Ishikawa (cell line): ENCODE measurements at regions not wholly inside any gene's neighbourhood (a gene's known extent, or its start where the extent isn't known, plus 50 kb on each side); places are given as distances from the start of the nearest gene placed in this dataset.

Experiments used
- CEBPB ChIP-seq: IDR thresholded peaks from 2 replicates; pipeline ENCODE4 v1.6.1; 2012
- CREB1 ChIP-seq: IDR thresholded peaks from 2 replicates; pipeline ENCODE4 v1.6.1; 2012; ENCODE audit warnings: low read depth
- EGR1 ChIP-seq: IDR thresholded peaks from 2 replicates; pipeline ENCODE4 v1.6.1; 2012
- EP300 ChIP-seq: IDR thresholded peaks from 2 replicates; pipeline ENCODE4 v1.6.1; 2012; ENCODE audit warnings: borderline replicate concordance
- FOXM1 ChIP-seq: IDR thresholded peaks from 2 replicates; pipeline ENCODE4 v1.6.1; 2012; ENCODE audit warnings: low read depth, borderline replicate concordance
- NFIC ChIP-seq: IDR thresholded peaks from 2 replicates; pipeline ENCODE4 v1.6.1; 2012
- RAD21 ChIP-seq: IDR thresholded peaks from 2 replicates; pipeline ENCODE4 v1.6.1; 2012; ENCODE audit warnings: low read depth
- TAF1 ChIP-seq: IDR thresholded peaks from 2 replicates; pipeline ENCODE4 v1.6.1; 2012; ENCODE audit warnings: low read depth, mild to moderate bottlenecking
- TCF12 ChIP-seq: IDR thresholded peaks from 2 replicates; pipeline ENCODE4 v1.6.1; 2012; ENCODE audit warnings: low read depth
- TEAD4 ChIP-seq: IDR thresholded peaks from 2 replicates; pipeline ENCODE4 v1.6.1; 2012
- YY1 ChIP-seq: IDR thresholded peaks from 2 replicates; pipeline ENCODE4 v1.6.1; 2012; ENCODE audit warnings: low read depth
- ZBTB7A ChIP-seq: IDR thresholded peaks from 2 replicates; pipeline ENCODE4 v1.6.1; 2012; ENCODE audit warnings: low read depth
- TF ChIP-seq, protein P1 (sequence below): IDR thresholded peaks from 2 replicates; pipeline ENCODE4 v1.6.1; 2012
- TF ChIP-seq, protein P2 (sequence below): IDR thresholded peaks from 2 replicates; pipeline ENCODE4 v1.6.1; 2012; ENCODE audit warnings: low read depth, mild to moderate bottlenecking
- TF ChIP-seq, protein P3 (sequence below): IDR thresholded peaks from 2 replicates; pipeline ENCODE4 v1.6.1; 2012

DNA sequence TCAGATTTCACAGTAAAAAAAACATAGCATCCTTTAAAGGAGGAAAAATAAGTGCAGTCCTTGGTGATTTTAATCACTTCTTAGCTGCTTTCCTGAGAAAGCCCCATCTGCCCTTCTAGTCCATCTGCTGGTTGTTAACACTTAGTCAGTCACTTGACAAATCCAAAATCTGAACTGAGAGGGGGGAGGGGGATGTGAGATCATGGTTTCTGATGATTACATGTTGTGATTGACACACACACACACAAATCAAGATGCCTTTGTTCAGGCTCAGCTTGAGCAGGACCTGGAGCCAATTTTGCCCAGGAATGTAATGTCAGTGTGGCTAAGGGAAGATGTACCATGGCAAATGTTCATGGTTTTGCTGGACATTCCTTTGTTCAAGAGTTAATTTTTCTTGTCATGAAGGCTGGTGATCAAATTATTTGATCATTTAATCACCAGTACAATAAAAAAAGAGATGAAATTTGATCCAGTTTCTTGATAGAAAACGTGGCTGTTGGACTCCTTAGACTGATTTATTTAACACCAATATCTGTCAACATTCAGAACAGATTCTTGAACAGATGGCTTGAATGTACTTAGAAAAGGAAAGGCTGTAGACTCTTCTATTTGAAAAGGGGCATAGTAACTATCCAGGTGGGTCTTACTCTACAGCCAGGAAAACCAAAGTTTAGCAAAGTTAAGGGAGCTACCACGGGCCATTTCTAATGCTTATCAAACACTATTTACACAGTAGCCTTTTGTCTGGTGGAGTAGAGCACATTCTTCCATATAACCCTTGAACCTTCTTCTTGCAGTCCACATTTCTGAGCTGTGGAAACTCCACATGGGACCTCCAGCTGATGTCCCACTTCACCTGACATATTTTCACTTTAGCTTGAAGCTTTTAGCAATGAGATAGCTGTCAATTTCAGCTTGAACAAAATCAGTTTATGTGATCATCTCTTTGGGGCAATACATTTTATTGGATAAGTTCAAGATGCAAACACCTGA, 408.7 kb downstream of the PIK3C3 start:
- TF ChIP-seq TAF1 (no peak), YY1 (no peak), EP300 (no peak), RAD21 (no peak), TEAD4 (no peak)
- TF ChIP-seq, protein P1, sequence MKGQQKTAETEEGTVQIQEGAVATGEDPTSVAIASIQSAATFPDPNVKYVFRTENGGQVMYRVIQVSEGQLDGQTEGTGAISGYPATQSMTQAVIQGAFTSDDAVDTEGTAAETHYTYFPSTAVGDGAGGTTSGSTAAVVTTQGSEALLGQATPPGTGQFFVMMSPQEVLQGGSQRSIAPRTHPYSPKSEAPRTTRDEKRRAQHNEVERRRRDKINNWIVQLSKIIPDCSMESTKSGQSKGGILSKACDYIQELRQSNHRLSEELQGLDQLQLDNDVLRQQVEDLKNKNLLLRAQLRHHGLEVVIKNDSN, result no peak

DNA sequence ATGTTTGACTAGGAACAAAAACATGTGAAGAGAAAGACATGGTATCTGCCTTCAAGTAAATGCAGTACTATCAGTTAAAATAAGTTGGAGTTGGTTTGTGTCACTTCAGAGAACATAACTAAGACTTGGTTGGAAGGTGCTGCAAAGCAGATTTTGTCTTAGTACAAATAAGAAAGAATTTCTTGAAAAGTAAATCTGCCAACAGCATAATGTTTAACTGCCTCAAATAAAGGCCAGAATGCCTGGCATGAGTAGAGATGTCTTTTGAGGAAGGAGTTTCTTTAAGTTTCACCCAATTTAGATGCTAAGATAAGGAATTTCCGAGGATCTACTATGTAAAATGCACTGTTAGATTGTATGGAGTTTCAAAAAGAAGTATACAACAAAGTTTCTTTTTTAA, 409.7 kb downstream of the PIK3C3 start:
- no peak for TF ChIP-seq NFIC
- no peak for TF ChIP-seq EP300
- no peak for TF ChIP-seq CEBPB
- TF ChIP-seq TCF12, result no peak
- TF ChIP-seq, protein P2, sequence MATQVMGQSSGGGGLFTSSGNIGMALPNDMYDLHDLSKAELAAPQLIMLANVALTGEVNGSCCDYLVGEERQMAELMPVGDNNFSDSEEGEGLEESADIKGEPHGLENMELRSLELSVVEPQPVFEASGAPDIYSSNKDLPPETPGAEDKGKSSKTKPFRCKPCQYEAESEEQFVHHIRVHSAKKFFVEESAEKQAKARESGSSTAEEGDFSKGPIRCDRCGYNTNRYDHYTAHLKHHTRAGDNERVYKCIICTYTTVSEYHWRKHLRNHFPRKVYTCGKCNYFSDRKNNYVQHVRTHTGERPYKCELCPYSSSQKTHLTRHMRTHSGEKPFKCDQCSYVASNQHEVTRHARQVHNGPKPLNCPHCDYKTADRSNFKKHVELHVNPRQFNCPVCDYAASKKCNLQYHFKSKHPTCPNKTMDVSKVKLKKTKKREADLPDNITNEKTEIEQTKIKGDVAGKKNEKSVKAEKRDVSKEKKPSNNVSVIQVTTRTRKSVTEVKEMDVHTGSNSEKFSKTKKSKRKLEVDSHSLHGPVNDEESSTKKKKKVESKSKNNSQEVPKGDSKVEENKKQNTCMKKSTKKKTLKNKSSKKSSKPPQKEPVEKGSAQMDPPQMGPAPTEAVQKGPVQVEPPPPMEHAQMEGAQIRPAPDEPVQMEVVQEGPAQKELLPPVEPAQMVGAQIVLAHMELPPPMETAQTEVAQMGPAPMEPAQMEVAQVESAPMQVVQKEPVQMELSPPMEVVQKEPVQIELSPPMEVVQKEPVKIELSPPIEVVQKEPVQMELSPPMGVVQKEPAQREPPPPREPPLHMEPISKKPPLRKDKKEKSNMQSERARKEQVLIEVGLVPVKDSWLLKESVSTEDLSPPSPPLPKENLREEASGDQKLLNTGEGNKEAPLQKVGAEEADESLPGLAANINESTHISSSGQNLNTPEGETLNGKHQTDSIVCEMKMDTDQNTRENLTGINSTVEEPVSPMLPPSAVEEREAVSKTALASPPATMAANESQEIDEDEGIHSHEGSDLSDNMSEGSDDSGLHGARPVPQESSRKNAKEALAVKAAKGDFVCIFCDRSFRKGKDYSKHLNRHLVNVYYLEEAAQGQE, result no peak
- TF ChIP-seq YY1, result no peak
- no peak for TF ChIP-seq ZBTB7A
- TF ChIP-seq TEAD4, result no peak
- TF ChIP-seq, protein P1, result no peak
- TF ChIP-seq RAD21, result no peak
- TF ChIP-seq EGR1, result no peak
- TF ChIP-seq, protein P3, sequence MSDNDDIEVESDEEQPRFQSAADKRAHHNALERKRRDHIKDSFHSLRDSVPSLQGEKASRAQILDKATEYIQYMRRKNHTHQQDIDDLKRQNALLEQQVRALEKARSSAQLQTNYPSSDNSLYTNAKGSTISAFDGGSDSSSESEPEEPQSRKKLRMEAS, result no peak
- no peak for TF ChIP-seq CREB1
- TF ChIP-seq TAF1, result no peak
- no peak for TF ChIP-seq FOXM1

DNA sequence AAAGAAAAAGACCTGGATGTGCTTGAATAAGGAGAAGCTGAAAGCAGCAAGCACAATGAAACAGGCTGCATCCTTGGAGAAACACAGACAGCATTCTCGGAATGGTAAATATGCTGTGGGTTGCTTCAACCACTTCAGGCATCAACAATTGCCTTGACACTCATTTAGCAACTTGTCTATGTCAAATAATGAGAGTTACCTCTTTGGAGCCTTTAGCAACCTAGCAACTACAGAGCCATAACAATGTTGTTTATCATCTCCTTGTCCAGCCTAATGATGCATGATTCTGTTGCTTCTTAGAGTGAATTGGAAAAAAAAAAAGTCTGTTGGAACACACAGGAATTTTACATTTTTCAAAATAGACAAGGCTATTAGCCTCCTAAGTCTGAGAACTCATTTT, 410.6 kb downstream of the PIK3C3 start:
- TF ChIP-seq EP300 (no peak), FOXM1 (no peak), CEBPB (no peak), EGR1 (no peak)
- TF ChIP-seq, protein P2, result no peak

DNA sequence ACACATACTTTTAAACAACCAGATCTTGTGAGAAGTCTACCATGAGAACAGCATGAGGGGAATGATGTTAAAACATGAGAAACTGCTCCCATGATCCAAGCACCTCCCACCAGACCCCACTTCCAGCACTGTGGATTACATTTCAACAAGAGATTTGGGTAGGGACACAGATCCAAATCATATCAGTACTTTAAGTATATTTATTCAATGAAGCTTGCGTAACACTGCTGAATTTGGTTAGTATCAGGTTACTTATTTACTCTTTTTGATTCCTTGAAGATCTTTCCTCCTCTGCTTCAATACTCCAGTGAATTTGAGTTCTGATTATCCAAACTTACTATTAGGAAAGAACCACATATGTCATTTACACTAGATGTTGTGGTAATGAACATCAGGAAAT, 418.6 kb downstream of the PIK3C3 start:
- TF ChIP-seq FOXM1 (no peak), ZBTB7A (no peak), NFIC (no peak), EGR1 (no peak), CEBPB (no peak), TCF12 (no peak), RAD21 (no peak), TEAD4 (no peak)
- TF ChIP-seq, protein P1, result no peak
- TF ChIP-seq, protein P3, result no peak
- TF ChIP-seq, protein P2, result no peak
